ENCODE measurements at regions not wholly inside any gene's neighbourhood (a gene's known extent, or its start where the extent isn't known, plus 50 kb on each side); places are given as distances from the start of the nearest gene placed in this dataset.
A peak's percentile ranks its signal among the peaks of the same experiment; 100 is the strongest.

DNA sequence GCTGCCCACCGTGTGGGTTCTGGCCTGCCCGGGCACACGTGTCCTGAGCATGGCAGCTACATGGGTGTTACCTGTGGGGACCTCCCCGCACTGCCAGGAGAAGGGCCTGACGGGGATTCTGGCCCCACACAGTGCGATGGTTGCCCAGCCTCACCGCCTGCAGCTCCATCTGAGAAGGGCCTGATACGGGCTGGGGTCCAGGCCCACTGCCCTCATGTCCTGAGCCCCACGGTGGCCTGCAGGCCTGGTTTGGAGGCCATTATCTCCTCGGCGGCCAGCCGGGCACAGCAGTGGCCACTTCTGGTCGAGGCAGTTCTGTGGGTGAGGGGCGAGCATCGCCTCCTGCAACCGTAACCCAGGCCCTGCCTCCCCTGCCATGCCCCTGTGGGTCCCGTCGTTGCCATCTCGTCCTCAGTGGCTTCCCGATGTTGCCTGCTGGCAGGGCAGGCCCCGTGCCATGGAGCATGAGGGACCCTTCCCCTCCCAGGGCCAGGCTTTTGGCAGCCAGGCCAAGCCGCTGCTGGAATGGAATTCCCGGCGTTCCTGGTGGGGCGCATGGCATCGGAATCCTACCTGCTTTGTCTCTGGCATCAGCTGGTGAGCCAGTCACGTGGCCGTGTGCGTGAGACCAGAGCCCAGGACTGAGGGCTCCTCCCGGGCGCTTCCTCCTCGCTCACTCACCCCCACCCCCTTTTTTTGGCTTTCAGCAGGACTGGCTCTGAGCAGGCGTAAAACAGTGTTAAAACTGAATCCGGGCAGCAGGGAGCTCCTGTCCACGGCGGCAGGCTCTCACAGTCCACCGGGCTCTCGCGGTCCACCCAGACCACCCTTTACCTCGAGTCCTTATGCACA lies 71.9 kb upstream of the PPARA start:
- DNase-seq (ENCODE audit: low read depth): peak; percentile 91

DNA sequence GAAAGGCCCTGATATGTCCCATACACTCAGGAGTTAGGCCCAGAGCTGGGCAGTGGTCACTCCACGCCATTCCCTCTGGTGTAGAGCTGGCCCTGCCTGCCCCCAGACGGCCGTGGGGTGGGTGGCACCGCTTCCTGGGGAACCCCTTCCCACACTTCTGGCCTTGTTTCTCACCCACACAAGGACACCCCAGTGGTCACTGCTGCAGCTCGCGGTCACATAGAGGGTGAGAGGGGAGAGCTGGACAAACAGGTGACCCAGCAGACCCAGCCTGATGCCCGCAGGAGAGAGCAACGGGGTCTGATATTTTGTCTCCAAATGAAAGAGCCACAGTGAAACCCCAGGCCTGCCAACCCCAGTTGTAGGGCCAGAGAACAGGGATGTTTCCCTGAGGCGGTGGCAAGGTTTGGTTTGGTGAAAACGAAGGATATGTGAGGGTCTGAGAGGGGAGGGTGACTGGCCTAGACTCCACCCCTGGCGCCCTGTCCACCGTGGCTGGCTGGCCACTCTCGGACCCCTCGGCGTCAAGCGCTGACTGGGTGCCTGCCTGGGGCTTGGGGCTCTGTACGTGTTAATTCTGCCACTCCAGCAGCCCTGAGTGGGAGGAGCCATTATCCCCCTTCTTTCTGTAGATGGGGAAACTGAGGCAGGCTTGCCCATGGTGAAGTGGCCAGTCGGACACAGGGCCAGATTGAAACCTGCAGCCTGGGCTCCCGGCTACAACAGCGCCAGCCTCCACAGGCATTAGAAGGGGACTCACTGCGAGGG lies 71.0 kb upstream of the PPARA start:
- peak; percentile 51 for DNase-seq (ENCODE audit: low read depth)

DNA sequence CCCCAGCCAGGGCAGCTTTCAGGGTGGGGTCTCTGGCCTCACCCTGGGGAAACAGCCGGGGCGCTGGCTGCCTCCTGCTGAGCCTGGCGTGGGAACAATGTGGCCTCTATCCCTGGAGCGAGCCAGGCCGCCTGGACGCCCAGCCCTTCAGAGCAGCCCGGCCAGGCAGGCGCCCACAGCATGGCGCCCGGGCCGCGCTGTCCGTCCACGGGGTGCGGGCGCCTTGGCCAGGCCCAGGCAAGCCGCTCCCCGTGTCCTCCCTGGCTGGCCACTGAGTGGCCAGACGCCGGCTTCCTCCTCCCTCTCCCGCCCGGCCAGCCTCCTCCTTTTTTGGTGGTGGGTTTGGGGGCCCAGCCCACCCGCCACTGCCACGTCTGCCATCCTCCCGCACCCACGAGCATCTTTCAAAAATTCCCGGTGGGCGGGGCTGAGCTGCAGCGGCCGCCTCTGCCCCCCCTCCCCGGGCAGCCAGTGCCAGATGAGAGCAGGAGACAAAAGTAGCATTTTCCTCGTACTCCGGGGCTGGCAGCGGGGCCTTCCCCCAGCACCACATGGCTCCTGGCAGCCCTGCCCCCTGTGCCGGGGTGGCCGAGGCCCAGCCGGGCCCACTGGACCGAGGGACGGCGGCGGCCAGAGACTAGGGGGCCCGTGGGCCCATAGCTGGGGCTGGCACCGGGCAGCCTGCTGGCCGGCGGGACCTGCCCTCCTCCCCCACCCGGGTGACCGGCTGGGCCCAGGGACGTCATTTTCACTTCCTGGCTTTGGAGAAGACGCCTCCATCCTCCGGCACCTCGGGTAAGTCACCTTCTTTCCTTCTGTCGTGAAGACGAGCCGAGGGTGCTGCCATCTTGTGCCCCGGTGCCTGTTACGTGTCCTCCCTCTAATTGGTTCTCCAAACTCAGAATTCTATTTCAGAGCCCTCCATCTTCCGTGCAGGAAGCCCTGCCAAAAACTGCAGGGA lies 70.2 kb upstream of the PPARA start:
- DNase-seq (ENCODE audit: low read depth): peak; percentile 82

DNA sequence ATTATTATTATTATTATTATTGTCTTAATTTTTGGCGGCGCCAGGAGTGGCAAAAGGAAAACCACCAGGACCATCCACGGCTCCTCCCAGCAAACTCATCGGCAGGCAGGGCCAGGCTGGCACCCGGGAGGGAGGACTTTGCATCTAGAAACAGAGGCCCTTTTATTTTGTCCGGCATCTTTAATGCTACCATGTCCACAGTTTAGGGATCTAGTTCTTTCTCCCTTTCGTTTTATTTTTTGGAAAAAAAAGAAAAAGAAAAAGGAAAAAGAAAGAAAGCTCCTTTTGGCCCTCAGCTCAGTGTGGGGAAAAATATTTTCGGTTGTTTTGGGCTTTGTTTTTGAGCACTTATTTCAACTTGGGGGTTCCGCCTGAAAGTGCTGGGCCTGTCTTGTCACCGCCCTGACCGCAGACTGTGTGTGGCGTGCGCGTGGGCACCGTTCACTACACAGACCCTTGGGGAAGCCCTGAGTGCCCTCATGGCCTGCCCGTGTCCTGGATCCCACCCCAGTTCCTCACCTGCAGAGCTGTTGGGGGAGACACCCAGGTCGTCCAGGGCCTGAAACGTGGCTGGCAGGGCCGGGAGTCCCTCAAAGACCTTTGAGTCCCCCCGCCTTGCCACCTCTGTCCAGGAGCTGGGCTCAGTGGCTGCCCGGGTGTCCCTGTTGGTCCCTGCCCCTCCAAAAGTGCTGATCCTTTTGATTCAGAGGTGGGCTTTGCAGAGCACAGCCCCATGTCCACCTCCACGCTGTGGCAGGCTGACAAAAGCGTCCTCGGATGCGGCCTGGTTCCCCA lies 69.1 kb upstream of the PPARA start:
- DNase-seq (ENCODE audit: low read depth): peak; percentile 12

DNA sequence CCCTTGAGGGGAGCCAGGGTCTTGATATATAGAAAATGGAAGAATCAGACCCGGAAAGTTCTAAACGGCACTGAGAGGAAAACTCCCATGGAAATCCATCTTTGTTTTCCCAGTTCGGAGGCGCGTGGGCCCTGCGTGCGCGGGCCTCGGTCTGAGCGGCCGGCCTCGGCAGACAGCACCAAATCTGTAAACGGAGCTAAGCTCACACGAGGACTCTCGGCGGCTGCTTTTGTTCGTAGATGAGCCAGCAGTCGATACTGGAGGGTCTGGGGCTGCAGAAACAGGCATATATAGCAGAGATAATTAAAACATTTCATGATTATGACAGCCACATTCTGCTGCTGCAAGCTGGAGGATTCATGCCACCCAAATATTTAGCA lies 68.5 kb upstream of the PPARA start:
- DNase-seq (ENCODE audit: low read depth): peak; percentile 22

DNA sequence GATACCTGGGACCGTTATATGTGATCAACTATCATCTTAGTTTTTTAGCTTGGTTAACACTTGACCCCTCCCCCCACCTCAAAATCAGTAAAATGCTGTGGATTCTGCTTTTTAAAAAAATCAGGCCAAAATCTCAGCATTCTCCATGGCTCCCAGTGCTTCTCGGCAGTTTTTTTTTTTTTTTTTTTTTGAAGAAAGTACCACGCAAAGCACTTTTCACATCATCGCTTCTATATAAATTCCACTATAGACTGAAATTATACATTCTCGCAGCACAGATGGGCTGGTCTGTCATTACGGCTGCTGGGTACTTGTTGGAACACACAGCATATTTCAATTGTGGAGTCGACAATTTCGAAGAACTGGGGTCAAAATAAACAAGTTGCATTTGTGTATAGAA lies 67.7 kb upstream of the PPARA start:
- peak; percentile 22 for DNase-seq (ENCODE audit: low read depth)

DNA sequence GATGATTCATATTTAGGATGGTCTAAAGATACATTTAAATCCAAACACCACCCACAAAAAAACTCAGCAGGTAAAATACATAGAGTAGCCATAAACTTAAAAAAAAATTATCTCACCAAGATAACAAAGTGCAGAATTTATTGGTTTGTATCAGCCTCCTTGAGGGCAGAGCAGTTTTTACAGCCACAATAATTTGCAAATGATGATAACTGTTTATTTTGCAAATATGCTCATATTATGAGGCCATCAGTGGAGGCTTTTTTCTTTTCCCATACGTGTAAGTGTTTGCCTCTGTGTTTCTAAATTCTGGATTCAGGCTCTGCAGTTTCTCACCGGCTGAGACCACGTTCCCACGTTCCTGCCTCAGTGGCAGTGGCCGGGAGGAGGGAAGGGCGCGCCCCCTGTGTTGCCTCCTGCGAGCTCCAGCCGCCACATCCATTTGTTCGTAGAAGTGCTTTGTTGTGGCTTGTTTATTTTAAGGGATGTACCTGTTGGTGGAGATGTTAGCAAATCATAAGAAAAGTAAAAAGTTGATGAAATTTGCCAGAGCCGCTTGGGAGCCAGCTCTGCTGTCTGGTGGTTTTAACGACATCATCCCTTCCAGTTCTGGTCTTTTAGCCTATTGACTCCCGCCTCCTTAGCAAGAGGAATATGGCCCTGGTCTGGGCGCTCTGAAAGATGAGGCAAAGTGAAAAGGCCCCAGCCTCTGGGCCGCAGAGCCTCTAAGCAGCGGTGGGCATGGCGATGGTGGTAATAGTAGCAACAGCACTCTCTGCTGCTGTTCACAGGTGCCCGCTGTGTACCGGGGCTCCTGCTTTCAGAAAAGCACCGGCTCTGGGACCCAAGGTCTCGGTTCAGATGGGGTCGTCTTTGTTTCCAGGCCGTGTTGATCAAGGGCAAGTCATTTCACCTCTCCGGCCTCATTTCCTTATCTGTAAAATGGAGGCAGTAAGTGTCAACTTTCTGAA lies 66.7 kb upstream of the PPARA start:
- DNase-seq (ENCODE audit: low read depth): peak; percentile 24

DNA sequence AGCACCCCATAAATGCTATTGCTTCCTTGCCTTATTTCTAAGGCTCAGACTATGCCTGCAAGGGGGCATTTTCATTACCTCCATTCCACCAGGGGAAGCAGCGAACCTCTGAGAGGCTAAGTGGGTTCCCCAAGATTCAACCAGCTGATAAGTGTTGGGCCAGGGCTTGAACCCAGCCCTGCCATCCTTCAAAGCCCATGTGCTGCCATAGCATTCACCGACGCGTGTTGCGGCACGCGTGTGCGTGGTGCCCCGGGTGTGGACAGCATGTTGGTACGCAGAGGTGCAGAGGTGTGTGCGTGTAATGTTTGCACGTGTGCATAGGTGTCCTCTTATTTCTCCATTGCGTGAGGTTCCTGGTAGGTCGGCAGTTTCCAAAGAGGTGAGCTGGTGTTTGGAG lies 66.0 kb upstream of the PPARA start:
- DNase-seq (ENCODE audit: low read depth): peak; percentile 34

DNA sequence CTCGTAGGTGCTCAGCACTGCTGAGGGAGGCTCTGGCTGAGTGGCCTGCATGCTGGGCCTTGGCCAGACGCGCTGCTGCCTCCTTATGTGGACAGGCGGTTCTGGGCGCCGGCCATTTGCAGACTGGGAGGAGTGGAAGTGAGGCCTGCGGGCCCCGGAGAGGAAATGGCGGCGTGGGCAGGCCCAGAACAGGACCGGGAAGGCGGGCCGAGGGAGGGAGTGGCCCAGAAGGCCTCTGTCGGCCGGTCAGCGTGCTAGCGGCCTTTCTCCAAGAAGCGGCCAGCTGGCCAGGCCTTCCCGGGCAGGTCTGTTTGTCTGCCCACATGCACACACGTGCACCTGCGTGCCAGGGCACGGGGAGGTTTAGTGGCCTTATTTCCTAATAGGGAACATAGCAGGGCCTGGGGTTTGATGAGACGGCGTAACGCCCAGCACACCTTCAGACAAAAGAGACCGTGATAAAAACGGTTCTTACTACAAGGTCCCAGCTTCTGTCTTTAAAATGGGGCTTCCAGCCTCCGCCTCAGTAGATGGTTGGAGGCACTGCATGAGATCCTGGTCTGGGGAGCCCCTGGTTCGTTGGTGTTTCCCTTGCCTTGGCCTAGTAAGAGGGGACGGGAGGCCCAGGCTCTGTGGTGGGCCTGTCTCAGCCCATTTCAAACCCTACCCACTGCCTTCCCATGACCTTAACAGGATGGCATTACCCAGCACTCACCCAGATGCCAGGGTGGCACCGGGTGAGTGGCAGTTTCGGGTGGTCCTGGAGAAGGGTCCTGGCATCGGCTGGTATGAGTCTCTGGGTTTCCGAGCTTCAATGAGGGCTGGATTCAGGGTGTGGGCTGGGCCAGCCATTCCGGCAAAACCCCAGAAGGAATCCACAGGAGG lies 65.1 kb upstream of the PPARA start:
- DNase-seq (ENCODE audit: low read depth): peak; percentile 66

DNA sequence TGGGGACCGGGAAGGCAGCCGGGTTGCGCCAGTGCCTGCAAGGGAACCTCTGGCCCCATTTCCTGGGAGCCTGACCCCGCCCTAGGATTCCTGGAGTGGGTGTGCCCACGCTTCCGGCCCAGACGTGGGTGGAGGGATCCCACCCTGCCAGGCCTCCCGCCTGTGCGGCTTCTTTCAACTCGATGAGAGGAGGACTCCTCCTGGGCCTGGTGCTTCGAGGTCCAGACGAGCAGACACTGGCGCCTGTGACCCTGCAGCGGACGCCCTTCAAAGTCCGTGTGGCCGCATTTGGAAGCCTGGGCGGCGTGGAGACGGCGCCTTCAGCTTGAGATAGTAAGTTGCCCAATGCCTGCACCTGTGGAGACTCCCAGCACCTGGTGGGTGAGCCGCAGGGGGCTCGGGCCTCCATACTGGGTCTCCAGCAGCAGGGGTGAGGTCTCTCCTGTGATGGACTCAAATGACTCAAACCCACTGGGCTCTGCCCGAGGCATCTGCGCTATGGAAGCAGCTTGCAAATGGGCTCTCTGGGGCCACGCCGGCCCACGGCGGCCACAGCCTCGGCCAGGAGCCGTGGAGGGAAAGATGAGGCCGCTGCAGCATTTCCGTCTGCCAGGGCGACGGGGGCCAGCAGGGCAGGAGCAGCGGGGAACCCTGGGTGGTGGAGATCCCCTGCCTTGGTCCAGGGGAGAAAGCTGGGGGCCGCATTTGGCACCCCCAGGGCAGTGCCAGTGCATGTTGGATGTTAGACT lies 64.3 kb upstream of the PPARA start:
- peak; percentile 81 for DNase-seq (ENCODE audit: low read depth)

DNA sequence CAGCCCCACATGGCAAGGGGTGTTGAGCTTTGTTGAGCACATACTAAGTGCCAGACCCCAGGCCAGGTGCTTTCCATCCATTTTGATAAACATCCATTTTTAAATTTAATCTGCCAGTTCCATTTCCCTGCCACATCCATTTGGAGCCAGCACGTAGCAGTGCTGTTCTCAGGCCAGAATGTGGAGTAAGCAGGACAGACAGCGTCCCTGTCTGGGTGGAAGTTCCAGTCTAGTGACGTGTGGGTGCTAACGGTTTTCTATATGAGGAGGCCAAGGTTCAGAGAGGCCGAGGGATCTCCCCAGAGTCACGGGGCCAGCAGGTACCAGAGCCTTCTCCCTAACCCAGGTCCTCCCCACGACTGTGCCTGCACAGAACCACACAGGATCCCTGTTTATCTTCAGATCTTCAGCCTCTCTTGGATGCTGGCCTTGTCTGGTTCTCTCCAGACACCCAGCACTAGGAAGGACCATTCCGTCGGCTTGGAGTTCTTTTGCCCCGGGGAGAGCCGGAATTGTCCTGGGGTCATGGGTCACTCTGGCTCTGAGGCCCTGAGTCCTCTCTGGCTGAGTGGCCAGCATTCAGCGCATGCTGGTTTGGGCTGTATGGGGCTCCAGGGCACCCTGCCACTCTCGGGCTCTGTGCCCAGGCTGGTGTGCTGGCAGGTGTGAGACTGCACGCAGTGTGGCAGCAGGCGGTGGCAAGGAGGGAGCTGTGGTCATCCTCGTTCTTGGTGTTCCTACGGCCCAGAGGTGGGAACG lies 63.6 kb upstream of the PPARA start:
- DNase-seq (ENCODE audit: low read depth): no peak

DNA sequence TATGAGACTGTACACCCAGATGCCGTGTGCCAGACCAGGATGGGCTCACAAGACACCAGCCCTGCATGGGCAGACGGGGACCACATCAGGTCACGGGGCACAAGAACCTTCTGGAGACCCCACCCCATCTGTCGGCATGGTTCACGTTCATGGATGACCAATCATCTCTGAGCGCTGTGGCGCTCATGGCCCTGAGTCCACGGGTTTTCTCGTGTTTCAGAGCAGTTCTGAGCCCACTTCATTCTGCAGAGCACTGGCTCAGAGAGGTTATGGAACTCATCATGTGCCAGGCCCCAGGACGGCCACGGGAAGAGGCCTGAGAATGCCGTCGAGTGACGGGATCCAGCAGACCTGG lies 63.0 kb upstream of the PPARA start:
- no peak for DNase-seq (ENCODE audit: low read depth)

DNA sequence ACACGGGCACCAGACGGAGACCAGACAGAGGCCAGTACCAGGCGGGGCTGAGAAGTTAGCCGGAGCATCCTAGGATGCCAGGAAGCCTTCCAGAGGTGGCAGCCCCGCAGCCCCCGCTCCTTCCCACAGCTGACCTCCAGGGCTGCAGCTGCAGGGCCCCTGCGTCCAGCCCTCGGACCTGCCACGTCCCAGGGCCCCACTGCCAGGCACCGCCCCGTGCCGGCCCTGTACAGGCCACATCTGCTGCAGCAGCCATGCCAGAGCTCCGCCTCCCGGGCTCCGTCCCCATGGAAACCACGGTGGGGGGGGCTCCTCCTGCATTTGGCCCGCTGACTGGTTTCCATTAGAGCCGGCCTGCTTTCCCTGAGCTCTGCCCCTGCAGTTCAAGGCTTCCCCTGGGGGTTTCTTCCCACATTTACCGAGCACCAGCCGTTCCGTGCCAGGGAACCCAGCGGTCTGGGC lies 62.5 kb upstream of the PPARA start:
- DNase-seq (ENCODE audit: low read depth): peak; percentile 36

DNA sequence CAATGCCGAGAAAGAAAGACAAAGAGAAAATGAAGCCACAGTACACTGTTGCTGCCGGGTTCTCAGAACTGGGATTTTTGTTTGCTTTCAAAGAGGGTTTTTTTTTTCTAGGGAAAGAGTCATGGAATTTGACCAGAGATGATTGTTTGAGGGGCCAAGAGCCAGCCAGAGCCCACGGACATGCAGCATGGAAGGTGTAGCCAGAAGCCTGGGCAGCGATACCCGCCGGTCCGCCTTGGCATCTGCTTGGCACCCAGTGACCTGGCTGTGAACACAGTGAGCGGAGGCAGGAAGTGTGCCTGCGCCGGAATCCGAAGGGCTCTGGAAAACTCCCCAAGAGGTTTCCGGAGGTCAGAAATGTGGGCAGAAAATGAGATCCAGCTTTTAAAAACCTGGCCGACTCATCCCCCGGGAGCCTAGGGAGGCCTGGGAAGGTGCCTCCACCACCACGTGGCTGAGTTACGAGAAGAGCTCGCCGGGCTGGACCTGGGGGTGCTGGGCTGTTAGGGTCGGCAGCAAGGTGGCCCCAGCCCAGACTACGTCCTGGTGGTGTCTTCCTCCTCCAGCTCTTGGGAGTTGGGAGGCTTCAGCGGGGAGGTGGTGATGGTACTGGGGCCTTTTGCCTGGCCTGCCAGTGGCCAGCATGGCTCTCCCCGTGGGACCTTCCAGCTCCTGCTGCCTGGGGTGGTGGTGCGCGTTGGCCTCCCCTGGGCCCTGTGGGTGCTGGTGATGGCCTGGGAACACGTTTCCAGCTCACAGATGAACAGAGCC lies 61.6 kb upstream of the PPARA start:
- no peak for DNase-seq (ENCODE audit: low read depth)

DNA sequence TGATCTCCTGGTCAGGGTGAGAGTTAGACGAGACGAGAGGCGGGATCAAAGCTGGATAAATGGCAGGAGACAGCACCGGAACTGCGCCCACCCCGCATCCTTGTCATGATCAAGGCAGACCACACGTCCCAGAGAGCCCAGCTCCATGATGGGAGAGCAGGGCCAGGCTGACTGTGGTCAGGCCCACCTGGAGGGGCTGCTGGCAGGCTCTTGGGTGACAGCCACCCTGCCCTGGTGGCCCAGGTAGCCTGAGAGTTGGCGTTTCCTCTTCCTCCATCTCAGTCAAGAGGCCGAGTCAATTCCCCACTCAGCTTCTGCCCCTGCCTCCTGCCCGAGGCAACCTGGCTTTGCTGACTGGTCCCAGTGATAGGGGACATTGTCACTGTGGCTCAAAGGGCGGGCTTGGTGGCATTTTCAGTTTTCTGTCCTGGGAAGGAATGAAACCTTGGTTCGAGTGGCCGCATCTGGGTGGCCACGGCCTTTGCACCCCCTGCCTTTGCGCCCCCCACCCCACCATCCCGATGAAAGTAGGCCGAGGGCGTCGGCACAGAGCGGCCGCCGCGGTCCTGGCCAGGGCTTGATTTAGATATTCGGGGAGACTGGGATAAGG lies 60.8 kb upstream of the PPARA start:
- no peak for DNase-seq (ENCODE audit: low read depth)

DNA sequence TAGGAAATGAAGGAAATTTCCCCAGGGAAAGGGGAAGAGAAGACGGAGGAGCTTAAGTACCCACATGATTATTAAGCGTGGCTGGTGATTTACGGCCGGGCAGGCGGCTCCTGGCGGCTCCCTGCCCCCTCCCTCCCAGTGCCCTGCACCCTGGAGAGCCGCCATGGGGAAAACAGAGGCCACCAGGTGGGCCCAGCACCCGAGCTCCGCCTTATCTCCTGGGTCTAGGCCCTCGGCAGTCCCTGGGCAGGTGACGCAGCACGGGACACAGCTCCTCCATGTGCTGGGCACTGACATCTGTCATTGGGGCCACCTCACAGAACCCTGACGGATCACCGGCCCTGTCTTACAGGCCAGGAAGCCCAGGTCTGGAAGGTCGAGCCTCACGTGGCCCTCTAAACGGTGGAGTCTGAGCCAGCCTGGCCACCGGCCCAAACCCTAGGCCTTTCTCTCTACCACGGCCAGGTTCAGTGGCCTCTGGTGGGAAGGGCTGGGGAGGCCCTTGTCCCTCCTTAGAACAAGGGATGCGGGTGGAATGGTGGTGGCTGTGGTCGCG lies 60.2 kb upstream of the PPARA start:
- no peak for DNase-seq (ENCODE audit: low read depth)

All from HS-27A (cell line).